ENCODE measurements at regions not wholly inside any gene's neighbourhood (a gene's known extent, or its start where the extent isn't known, plus 50 kb on each side); places are given as distances from the start of the nearest gene placed in this dataset.

- no peak for TF ChIP-seq E2F4 (CRISPR knock-in tag; IDR thresholded peaks at IDR 0.05; ENCODE audit: borderline replicate concordance, low read depth)
- ATAC-seq = no peak
- peaks cover 17% of the 10 kb centered on the region for H3K4me1 Mint-ChIP-seq
- H3K36me3 Mint-ChIP-seq = no peaks in the 10 kb centered on the region
- H3K4me3 Mint-ChIP-seq = no peak overlapping the region
- DNase-seq (ENCODE audit: low spot score) = no peak
- POLR2A ChIA-PET = no interaction called here
- H3K9me3 Mint-ChIP-seq = peaks cover under 1% of the 10 kb centered on the region; the same call in 1 of the 2 replicates
- no peak overlapping the region for H3K27ac Mint-ChIP-seq
- H3K27me3 Mint-ChIP-seq (ENCODE audit: low read depth) = no peaks in the 10 kb centered on the region
- CTCF ChIA-PET = no interaction called here
Observed at GRCh38 chr10:111472445-111472844, 395.6 kb downstream of the ADRA2A start.

DNA sequence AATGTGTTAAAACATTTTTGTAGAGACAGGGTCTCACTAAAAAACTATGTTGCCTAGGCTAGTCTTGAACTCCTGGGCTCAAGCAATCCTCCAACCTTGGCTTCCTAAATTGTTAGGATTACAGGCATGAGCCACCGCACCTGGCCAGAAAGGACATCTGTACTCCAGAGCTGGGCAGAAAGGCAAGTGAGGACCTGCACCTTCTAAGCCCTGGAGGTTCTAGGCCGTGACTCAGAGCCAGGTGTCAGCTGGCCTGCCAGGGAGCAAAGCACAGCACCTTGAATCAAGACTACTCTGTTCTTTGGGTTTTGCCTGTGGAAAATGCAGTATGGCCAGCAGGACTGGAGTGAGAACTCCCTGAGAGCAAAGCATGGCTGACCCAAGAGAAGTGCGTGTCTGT, 396.5 kb downstream of the ADRA2A start:
- ChIA-PET CTCF (no interaction called here), POLR2A (interaction anchor here (0.6 kb wide), 1 partner anchor 95 kb away, joined by 3 read pairs; no protein-coding TSS in a partner anchor)
- Mint-ChIP-seq H3K36me3 (no peaks in the 10 kb centered on the region), H3K27ac (no peak overlapping the region), H3K27me3 (ENCODE audit: low read depth) (no peaks in the 10 kb centered on the region), H3K4me1 (peaks cover 17% of the 10 kb centered on the region), H3K9me3 (peaks cover 6% of the 10 kb centered on the region; the same call in 1 of the 2 replicates), H3K4me3 (no peak overlapping the region)
- TF ChIP-seq, protein P1, sequence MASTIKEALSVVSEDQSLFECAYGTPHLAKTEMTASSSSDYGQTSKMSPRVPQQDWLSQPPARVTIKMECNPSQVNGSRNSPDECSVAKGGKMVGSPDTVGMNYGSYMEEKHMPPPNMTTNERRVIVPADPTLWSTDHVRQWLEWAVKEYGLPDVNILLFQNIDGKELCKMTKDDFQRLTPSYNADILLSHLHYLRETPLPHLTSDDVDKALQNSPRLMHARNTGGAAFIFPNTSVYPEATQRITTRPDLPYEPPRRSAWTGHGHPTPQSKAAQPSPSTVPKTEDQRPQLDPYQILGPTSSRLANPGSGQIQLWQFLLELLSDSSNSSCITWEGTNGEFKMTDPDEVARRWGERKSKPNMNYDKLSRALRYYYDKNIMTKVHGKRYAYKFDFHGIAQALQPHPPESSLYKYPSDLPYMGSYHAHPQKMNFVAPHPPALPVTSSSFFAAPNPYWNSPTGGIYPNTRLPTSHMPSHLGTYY (CRISPR knock-in tag; IDR thresholded peaks at IDR 0.05) = no peak
- TF ChIP-seq JUN (CRISPR knock-in tag; IDR thresholded peaks at IDR 0.05) = no peak
- TF ChIP-seq, protein P2, sequence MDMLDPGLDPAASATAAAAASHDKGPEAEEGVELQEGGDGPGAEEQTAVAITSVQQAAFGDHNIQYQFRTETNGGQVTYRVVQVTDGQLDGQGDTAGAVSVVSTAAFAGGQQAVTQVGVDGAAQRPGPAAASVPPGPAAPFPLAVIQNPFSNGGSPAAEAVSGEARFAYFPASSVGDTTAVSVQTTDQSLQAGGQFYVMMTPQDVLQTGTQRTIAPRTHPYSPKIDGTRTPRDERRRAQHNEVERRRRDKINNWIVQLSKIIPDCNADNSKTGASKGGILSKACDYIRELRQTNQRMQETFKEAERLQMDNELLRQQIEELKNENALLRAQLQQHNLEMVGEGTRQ (CRISPR knock-in tag; IDR thresholded peaks at IDR 0.05) = no peak
- no peak for TF ChIP-seq NFE2L1 (CRISPR knock-in tag; IDR thresholded peaks at IDR 0.05)
- TF ChIP-seq TP53 (CRISPR knock-in tag; IDR thresholded peaks at IDR 0.05) = no peak
- no peak for TF ChIP-seq ATF1 (CRISPR knock-in tag; IDR thresholded peaks at IDR 0.05)
- no peak for TF ChIP-seq ATF3 (CRISPR knock-in tag; conservative IDR thresholded peaks at IDR 0.05)
- TF ChIP-seq OVOL2 (CRISPR knock-in tag; IDR thresholded peaks at IDR 0.05; ENCODE audit: borderline replicate concordance) = no peak
- DNase-seq (ENCODE audit: low spot score) (no peak), ATAC-seq (no peak)

GRCh38 chr10:111474786-111475185, 398.0 kb downstream of the ADRA2A start:
- no peak overlapping the region for H3K27ac Mint-ChIP-seq
- peaks cover 6% of the 10 kb centered on the region; the same call in 1 of the 2 replicates for H3K9me3 Mint-ChIP-seq
- no peaks in the 10 kb centered on the region for H3K27me3 Mint-ChIP-seq (ENCODE audit: low read depth)
- H3K4me1 Mint-ChIP-seq = peaks cover 21% of the 10 kb centered on the region
- ChIA-PET CTCF (interaction anchor here (1.2 kb wide), 1 partner anchor 130 kb away, joined by 4 read pairs; no protein-coding TSS in a partner anchor), POLR2A (no interaction called here)
- ATAC-seq = no peak
- no peaks in the 10 kb centered on the region for H3K36me3 Mint-ChIP-seq
- H3K4me3 Mint-ChIP-seq = no peak overlapping the region
- DNase-seq (ENCODE audit: low spot score) = no peak
- TF ChIP-seq, protein P3, sequence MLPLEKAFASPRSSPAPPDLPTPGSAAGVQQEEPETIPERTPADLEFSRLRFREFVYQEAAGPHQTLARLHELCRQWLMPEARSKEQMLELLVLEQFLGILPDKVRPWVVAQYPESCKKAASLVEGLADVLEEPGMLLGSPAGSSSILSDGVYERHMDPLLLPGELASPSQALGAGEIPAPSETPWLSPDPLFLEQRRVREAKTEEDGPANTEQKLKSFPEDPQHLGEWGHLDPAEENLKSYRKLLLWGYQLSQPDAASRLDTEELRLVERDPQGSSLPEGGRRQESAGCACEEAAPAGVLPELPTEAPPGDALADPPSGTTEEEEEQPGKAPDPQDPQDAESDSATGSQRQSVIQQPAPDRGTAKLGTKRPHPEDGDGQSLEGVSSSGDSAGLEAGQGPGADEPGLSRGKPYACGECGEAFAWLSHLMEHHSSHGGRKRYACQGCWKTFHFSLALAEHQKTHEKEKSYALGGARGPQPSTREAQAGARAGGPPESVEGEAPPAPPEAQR (CRISPR knock-in tag; IDR thresholded peaks at IDR 0.05) = no peak
- TF ChIP-seq, protein P4, sequence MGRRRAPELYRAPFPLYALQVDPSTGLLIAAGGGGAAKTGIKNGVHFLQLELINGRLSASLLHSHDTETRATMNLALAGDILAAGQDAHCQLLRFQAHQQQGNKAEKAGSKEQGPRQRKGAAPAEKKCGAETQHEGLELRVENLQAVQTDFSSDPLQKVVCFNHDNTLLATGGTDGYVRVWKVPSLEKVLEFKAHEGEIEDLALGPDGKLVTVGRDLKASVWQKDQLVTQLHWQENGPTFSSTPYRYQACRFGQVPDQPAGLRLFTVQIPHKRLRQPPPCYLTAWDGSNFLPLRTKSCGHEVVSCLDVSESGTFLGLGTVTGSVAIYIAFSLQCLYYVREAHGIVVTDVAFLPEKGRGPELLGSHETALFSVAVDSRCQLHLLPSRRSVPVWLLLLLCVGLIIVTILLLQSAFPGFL (CRISPR knock-in tag; IDR thresholded peaks at IDR 0.05; ENCODE audit: borderline replicate concordance) = no peak
- TF ChIP-seq AR (CRISPR knock-in tag; IDR thresholded peaks at IDR 0.05) (no peak), NFE2L1 (CRISPR knock-in tag; IDR thresholded peaks at IDR 0.05) (no peak), SP1 (CRISPR knock-in tag; conservative IDR thresholded peaks at IDR 0.05) (no peak)
- TF ChIP-seq, protein P1 (CRISPR knock-in tag; IDR thresholded peaks at IDR 0.05) = no peak
- TF ChIP-seq, protein P5, sequence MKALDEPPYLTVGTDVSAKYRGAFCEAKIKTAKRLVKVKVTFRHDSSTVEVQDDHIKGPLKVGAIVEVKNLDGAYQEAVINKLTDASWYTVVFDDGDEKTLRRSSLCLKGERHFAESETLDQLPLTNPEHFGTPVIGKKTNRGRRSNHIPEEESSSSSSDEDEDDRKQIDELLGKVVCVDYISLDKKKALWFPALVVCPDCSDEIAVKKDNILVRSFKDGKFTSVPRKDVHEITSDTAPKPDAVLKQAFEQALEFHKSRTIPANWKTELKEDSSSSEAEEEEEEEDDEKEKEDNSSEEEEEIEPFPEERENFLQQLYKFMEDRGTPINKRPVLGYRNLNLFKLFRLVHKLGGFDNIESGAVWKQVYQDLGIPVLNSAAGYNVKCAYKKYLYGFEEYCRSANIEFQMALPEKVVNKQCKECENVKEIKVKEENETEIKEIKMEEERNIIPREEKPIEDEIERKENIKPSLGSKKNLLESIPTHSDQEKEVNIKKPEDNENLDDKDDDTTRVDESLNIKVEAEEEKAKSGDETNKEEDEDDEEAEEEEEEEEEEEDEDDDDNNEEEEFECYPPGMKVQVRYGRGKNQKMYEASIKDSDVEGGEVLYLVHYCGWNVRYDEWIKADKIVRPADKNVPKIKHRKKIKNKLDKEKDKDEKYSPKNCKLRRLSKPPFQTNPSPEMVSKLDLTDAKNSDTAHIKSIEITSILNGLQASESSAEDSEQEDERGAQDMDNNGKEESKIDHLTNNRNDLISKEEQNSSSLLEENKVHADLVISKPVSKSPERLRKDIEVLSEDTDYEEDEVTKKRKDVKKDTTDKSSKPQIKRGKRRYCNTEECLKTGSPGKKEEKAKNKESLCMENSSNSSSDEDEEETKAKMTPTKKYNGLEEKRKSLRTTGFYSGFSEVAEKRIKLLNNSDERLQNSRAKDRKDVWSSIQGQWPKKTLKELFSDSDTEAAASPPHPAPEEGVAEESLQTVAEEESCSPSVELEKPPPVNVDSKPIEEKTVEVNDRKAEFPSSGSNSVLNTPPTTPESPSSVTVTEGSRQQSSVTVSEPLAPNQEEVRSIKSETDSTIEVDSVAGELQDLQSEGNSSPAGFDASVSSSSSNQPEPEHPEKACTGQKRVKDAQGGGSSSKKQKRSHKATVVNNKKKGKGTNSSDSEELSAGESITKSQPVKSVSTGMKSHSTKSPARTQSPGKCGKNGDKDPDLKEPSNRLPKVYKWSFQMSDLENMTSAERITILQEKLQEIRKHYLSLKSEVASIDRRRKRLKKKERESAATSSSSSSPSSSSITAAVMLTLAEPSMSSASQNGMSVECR (CRISPR knock-in tag; IDR thresholded peaks at IDR 0.05; ENCODE audit: borderline replicate concordance) = no peak
- TF ChIP-seq, protein P6, sequence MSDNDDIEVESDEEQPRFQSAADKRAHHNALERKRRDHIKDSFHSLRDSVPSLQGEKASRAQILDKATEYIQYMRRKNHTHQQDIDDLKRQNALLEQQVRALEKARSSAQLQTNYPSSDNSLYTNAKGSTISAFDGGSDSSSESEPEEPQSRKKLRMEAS (CRISPR knock-in tag; IDR thresholded peaks at IDR 0.05) = no peak

Data from WTC11 (cell line).